Uterus (tissue), 3 donors: ENCODE measurements at regions not wholly inside any gene's neighbourhood (a gene's known extent, or its start where the extent isn't known, plus 50 kb on each side); places are given as distances from the start of the nearest gene placed in this dataset.

Experiments used
- DNase-seq, 2 donors: peaks; one replicate each; pipeline ENCODE4 v3.0.0-alpha.2; 2019 to 2020
- H3K27ac ChIP-seq, 2 donors: fragments of 200-600 bp; sonication (generic); 1 replicate in 1 of 2; 2 replicates in 1 of 2; pipeline ENCODE4 v1.5.1; 2016 to 2018
- H3K27me3 ChIP-seq, 2 donors: fragments of 200-600 bp; sonication (generic); one replicate each; pipeline ENCODE4 v1.5.1; 2018 to 2019; ENCODE audit warnings: control low read depth in 1 of 2
- H3K36me3 ChIP-seq, 2 donors: fragments of 200-600 bp; sonication (generic); one replicate each; pipeline ENCODE4 v1.5.1; 2019; ENCODE audit warnings: control low read depth in 1 of 2
- H3K4me1 ChIP-seq, 2 donors: fragments of 200-600 bp; sonication (generic); one replicate each; pipeline ENCODE4 v1.5.1; 2018 to 2019; ENCODE audit warnings: control low read depth in 1 of 2
- H3K4me3 ChIP-seq, 2 donors: fragments of 200-600 bp; sonication (generic); 1 replicate in 1 of 2; 2 replicates in 1 of 2; pipeline ENCODE4 v1.5.1; 2018 to 2019; ENCODE audit warnings: mild to moderate bottlenecking in 1 of 2
- H3K9me3 ChIP-seq, 2 donors: fragments of 200-600 bp; sonication (generic); one replicate each; pipeline ENCODE4 v1.5.1; 2019; ENCODE audit warnings: control low read depth in 1 of 2
- POLR2A ChIP-seq, 2 donors: fragments of 450-650 bp; IDR thresholded peaks; one replicate each; pipeline ENCODE4 v1.6.1; 2016; ENCODE audit warnings: antibody characterized with exemption in 2 of 2, mild to moderate bottlenecking in 1 of 2, moderate library complexity in 1 of 2
- intact Hi-C: fragments of 100-400 bp; cut with DNase I; formaldehyde crosslinking; loops from one replicate; pipeline ENCODE4 v1.15.1; 2023; ENCODE audit warnings: low total_unique reads
- TF ChIP-seq, protein P1 (sequence below), 4 experiments: fragments of 200-600 bp in 2 of 4; fragments of 450-650 bp in 2 of 4; sonication (generic) in 2 of 4; IDR thresholded peaks; one replicate each; pipeline ENCODE4 v1.5.1; 2016 to 2019; ENCODE audit warnings: antibody characterized with exemption in 4 of 4, mild to moderate bottlenecking in 2 of 4, moderate library complexity in 1 of 4
- donor health status: DM: yes; HTN: yes; CAD: no.

DNA sequence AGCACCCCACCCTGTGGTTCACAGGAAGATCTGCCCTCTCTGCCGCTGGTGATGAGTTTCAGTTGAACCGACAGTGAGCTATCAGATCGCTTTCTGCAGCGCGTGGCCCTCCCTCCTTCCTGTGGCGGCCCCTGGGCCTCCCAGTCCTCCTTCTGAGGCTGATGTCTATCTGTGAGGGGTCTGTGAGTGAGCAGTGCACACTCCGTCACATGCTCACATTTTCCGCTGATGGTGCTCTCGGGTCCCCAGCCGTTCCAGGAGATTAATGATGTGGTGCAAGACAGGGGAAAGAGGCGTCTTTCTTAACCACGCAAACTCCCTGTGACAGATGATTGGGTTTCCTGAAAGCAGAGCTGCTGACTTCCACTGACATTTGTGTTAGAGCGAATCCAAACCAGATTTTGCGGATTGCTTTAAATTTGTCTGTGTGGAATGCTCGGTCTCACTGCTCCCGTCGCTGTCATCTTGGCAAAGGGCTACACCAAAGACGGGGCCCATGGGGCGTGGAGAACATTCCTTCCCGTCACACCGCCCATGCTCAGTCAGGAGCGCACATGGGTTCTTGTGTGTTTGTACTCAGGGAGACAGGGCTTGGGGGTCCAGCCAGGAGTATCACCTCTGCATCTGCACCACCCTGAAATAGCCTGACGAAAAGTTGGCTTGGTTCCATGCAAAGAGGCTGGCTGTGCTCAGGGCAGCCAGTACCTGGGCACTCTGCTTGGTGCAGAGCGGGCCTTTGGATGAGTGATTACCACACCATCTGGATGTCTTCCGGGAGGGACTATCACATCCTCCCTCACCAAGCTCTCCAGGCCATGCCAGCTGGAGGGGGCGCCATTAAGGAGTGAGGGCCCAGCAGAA lies 154.7 kb upstream of the HS6ST1 start:
- TF ChIP-seq, protein P1, sequence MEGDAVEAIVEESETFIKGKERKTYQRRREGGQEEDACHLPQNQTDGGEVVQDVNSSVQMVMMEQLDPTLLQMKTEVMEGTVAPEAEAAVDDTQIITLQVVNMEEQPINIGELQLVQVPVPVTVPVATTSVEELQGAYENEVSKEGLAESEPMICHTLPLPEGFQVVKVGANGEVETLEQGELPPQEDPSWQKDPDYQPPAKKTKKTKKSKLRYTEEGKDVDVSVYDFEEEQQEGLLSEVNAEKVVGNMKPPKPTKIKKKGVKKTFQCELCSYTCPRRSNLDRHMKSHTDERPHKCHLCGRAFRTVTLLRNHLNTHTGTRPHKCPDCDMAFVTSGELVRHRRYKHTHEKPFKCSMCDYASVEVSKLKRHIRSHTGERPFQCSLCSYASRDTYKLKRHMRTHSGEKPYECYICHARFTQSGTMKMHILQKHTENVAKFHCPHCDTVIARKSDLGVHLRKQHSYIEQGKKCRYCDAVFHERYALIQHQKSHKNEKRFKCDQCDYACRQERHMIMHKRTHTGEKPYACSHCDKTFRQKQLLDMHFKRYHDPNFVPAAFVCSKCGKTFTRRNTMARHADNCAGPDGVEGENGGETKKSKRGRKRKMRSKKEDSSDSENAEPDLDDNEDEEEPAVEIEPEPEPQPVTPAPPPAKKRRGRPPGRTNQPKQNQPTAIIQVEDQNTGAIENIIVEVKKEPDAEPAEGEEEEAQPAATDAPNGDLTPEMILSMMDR (IDR thresholded peaks at IDR 0.05): no peak
- TF ChIP-seq POLR2A (IDR thresholded peaks at IDR 0.05): no peak
- Histone ChIP-seq H3K4me1 (no peaks in the 10 kb centered on the region), H3K27me3 (no peaks in the 10 kb centered on the region), H3K9me3 (peaks cover 0 to 14% of the 10 kb centered on the region in 2 donors), H3K36me3 (no peaks in the 10 kb centered on the region), H3K4me3 (no peak overlapping the region), H3K27ac (no peak overlapping the region)
- intact Hi-C loops: no loop called here
- DNase-seq: no peak

DNA sequence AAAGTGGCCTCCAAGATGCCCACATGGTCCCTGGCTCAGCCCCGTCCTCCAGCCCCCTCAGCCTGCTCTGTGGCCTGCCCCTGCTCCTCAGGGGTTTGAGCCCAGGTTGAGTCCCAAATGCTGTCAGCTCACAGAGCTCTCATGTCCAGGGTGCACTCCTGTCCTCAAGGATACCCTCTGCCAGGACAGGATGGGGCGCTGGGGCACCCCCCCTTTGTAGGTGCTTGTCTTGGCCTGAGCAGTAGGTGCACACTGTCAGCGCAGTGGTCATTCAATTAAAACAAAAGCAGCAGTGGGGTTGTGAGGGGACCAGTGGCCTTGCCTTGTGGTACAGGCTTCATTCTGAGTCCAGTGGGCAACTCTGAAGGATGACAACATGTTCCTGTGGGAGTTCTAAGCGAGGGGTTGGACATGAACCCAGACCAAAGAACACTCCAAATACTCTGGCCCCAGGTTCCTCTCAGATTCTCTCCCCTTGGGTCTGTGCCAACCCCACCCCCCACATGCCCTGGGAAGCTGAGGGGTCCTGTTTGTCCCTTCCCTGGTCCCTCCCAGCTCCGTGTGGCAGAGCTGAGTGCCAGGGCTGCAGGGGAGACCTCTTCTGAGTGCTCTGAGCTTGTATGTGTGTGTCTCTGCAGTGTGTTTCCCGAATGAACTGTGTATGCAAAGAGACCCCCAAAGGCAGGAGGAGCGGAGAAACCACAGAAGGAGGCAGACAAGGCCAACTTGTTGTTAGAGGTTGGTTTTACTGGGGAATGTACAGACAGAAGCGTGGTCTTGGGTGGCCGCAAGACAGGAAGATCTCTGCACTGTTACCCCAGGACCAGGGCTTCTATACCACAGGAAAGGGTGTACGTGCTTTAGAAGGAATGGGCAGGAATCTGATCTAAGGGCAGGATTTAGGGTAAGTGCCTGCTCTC lies 155.6 kb upstream of the HS6ST1 start:
- intact Hi-C loops: no loop called here
- Histone ChIP-seq H3K4me1 (no peaks in the 10 kb centered on the region), H3K27ac (no peak overlapping the region), H3K36me3 (no peaks in the 10 kb centered on the region), H3K9me3 (peaks cover 0 to 14% of the 10 kb centered on the region in 2 donors), H3K4me3 (no peak overlapping the region), H3K27me3 (no peaks in the 10 kb centered on the region)
- TF ChIP-seq, protein P1 (IDR thresholded peaks at IDR 0.05): no peak
- TF ChIP-seq POLR2A (IDR thresholded peaks at IDR 0.05): no peak
- no peak for DNase-seq

DNA sequence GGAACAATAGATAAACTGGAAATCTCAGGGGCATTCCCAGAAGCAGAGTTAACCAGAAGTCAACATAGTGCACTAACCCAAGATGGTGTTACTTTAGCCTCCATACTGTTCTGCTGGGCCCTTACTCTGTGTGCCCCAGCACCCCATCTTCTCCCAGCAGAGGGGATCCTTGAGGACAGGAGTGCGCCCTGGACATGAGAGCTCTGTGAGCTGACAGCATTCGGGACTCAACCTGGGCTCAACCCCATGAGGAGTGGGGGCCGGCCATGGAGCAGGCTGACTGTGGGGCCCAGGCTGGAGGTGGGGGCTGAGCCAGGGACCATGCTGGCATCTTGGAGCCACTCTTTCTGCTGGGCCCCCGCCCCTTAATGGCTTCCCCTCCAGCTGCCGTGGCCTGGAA lies 156.3 kb upstream of the HS6ST1 start:
- intact Hi-C loops: no loop called here
- Histone ChIP-seq H3K36me3 (no peaks in the 10 kb centered on the region), H3K9me3 (peaks cover 0 to 7% of the 10 kb centered on the region in 2 donors), H3K27ac (no peak overlapping the region), H3K4me1 (no peaks in the 10 kb centered on the region), H3K4me3 (no peak overlapping the region), H3K27me3 (no peaks in the 10 kb centered on the region)
- TF ChIP-seq, protein P1 (IDR thresholded peaks at IDR 0.05): no peak
- no peak for TF ChIP-seq POLR2A (IDR thresholded peaks at IDR 0.05)
- no peak for DNase-seq

DNA sequence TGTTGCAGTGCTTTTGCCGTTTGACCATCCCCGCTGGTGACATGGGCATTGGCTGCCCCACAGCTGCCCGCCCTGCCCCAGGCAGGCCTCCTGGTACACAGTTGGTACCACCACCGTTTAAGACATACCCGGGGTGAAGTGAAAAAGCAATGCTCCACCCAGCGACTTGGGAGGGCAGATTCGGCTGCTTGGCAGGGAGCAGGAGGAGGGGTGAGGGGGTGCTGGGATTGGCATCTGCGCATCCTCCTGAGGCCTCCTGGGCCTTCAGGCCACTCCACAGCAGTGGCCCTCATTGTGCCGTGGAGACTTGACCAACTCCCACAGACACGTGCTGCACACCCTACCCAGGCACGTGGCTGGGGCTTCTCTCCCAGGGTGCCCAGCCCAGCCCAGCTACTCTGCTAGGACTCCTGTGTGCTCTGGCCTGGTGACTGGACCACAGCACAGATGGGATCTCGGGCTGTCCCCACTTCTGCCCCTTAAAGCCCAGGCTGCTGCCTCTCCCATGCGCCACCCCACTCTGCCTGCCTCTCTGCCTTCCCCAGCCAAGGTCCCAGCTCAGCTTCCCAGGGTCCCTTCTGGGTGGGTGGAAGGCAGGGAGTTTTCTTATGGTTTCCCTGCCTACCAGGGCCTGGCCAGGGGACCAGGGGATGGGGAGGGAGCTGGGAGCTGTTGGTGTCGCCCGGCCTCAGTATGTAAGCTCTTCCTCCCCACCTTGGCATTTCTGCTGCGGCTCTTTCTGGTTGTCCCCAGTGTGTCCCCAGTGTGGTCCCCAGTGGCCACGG lies 157.0 kb upstream of the HS6ST1 start:
- no peak for TF ChIP-seq POLR2A (IDR thresholded peaks at IDR 0.05)
- TF ChIP-seq, protein P1 (IDR thresholded peaks at IDR 0.05): no peak

More for the DNA sequence above, 157.0 kb upstream of the HS6ST1 start:
- no peak for DNase-seq
- H3K36me3 ChIP-seq: no peaks in the 10 kb centered on the region
- no peak overlapping the region for H3K27ac ChIP-seq
- H3K27me3 ChIP-seq: no peaks in the 10 kb centered on the region
- no peaks in the 10 kb centered on the region for H3K4me1 ChIP-seq
- intact Hi-C loops: no loop called here
- H3K9me3 ChIP-seq: peaks cover 0 to under 1% of the 10 kb centered on the region in 2 donors
- no peak overlapping the region for H3K4me3 ChIP-seq
